ENCODE measurements at regions not wholly inside any gene's neighbourhood (a gene's known extent, or its start where the extent isn't known, plus 50 kb on each side); places are given as distances from the start of the nearest gene placed in this dataset.

DNA sequence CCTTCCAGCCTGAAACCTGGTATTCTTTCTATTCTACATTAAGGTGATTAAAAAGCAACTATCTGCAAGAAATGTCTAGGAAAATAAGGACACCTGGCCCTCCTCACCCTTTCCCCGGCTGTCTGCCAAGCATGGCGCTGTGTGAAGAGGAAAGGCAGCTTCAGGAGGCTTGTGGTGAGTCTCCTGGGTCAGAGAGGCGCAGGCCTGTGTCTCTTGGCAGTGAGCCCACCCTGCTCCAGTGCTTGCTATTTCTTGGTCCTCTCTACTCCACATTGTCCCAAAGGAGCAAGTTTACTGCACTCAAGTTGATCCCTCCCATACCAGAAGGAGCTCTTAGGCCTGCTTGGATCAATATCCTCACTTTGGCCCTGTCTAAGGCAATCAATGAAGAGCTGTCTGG is 520.7 kb upstream of the B3GAT1 start (continued):
- TF ChIP-seq SIN3A (conservative IDR thresholded peaks at IDR 0.05 in 1 of 2, IDR thresholded peaks at IDR 0.05 in 1 of 2; ENCODE audit: low read depth in 1 of 2, low read length in 2 of 2) (no peak), CTBP2 (IDR thresholded peaks at IDR 0.05; ENCODE audit: borderline replicate concordance, insufficient read depth, insufficient read length, low read length) (no peak), POLR2A (IDR thresholded peaks at IDR 0.05; ENCODE audit: control extremely low read depth in 1 of 2, low read depth in 2 of 2, low read length in 2 of 2) (no peak)
